ENCODE measurements at regions not wholly inside any gene's neighbourhood (a gene's known extent, or its start where the extent isn't known, plus 50 kb on each side); places are given as distances from the start of the nearest gene placed in this dataset.
A peak's percentile ranks its signal among the peaks of the same experiment; 100 is the strongest.

DNA sequence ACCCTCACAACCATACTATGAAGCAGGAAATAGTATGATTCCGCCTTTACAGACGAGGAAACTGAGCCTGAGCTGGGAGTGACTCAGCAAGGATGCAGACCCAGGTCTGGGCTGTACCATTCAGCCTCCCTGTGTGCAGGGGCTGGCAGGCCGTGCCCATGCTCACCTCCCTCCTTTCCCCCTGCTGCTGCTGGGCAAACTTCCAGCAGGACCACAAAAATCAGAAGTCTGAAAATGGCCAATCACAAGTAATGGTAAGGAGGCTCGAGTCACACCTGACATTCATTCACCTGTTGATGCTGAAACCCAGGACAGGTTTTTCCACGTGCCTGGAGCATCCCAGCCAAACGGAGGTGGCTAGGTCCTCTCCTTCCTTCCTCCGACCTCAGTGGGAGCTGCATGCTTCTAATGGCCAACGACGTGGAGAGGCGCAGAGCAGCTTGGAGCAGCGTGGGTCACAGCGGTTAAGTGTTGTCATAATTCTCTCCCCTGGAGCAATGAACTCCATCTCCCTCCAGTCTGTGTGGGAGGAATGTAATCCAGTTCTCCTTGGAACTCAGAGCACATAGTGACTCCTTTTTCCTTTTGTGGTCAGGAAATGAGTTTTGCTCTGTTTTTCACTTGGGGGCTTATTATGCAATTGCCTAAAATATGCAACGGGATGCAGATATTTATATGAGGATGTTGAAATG lies 371.7 kb downstream of the BCOR start:
- no peak for DNase-seq

DNA sequence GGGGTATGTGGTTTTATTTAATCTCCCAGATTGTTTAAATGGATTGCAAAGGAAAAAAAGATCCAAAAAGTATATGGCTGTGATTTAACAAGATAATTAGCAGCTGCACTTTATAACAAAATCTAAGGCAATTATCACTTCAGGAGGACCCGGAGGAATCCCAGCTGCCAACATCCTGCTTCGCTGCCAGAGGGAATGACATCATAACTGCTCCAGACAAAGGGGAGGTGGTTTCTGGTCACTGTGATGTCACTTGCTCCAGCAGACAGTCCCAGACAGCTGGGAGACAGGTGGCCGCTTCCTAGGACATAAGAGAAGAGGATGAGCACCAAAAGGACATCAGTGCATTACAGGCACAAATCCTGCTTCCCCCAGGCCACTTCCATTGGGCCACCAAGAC lies 371.0 kb downstream of the BCOR start:
- no peak for DNase-seq

DNA sequence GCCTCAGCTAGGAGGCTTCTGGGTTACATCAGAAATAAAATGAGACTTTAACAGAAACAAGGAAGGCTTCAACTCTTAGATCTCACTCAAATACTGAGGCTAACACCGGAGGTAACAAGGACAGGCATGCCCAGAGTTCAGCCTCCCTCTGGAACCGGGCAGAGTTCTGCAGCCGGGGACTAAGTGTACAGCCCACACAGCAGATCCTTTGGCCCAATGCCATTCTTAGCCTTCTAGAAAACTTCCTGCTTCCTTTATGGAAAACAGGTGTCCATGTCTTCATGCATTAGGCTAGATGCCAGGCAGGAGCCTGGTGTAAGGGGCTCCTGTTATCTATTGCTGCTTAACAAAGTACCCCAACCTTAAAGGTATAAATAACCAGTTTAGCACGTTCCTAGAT lies 369.7 kb downstream of the BCOR start:
- DNase-seq, result no peak

DNA sequence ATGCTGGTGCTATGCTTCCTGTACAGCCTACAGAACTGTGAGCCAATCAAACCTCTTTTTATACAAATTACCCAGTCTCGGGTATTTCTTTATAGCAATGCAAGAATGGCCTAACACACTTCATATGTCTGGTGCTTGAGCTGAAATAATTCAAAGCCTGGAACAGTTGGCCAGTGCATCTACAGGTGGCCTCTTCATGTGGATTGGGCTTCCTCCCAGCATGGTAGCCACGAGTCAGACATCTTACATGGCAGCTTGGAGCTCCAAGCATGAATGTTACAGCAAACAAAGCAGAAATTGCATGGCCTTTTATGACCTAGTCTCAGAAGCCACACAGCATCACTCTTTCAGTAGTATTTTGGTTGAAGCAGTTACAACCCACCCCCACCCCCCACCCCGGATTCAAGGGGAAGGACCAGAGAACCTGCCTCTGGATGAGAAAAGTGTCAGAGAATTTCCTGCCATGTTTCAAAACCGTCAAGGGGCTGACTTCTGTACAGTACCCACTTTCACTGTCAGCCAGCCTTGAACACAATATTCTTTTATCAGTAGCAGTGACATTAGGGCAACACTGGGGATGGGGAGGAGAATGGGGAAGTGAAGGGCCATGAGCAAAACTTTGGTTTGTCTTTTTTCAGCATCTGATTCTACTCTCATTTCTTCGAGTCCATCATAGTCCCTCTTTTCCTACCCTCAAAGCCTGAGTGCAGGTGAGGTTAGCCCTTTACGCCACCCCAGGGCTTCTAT lies 368.7 kb downstream of the BCOR start:
- no peak for DNase-seq

DNA sequence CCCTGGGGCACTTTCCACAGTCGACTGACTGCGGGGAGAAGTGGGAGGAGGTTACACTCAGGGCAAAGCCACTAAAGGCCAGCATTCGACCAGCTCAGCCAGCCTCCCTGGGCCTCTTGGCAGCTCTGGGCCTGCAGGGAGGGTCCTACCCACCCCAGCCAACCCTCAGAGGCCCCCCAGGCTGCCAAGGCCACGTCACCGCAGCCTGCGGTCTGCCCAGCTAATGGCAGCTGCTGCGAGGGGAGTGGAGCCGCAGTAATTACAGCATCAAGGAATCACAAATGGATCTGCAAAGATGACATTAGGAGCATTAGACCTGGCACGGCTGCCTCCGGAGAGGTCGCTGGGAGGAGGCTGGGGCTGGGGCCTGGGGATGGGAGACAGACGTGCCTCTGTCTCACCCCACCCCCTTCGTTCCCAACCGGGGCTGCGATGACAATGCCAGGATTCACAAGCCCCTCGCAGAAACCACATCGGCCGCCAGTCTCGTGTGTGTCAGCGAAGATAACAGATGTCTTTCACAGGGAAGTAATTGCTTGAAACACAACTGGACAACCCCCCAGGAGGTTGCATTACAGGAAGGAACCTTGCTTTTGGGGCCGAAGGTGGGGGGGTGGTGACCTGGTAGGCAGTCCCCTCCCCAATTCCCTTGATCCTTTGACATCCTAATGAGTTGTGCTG lies 367.6 kb downstream of the BCOR start:
- no peak for DNase-seq

DNA sequence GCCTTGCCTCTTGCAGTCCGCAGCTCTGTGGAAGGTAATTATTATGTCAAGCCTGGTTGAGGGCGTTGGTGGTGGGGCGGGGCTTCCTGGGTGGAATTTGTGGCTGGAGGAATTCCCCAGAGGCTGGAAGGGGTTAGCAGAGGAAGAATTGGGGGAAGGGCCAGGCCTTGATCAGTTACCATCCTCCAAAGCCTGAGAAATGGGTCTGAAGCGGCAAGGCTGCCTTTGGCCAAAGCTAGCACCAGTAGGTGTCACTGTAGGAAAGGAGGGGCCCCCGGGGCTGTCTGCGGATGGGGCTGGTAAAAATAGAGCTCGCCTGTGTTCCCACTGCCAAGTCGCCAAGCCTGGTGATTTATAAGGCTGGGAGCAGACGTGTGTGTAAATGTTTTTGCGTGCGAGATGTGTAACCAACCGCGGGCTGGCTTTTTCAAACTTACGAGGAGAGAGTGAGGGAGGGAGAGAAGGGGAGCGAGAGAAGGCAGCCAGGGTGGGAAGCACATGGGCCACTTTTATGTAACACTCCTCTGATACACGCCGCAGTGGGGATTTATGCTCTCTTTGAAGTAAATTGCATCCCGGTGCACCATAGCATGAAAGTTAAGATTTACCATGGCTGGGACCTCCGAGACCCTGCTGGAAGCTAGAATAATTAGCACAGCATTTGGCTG lies 367.0 kb downstream of the BCOR start:
- peak; percentile 72 for DNase-seq

DNA sequence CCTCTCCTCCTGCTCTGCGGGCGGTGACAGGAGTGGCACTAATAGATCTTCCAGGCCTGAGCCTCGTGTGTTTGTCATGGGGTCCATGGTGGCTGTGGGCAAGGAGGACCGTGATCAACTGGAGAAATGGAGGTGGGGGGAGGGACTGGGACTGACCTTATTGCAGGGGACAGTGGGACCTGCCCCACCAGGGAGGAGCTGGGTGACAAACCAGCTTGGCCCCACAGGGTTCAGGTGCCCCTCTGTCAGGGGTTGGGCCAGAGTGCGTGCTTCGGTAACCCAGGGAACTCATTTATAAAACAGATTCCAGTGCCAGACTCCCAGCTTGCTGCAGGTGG lies 366.5 kb downstream of the BCOR start:
- DNase-seq, result no peak

DNA sequence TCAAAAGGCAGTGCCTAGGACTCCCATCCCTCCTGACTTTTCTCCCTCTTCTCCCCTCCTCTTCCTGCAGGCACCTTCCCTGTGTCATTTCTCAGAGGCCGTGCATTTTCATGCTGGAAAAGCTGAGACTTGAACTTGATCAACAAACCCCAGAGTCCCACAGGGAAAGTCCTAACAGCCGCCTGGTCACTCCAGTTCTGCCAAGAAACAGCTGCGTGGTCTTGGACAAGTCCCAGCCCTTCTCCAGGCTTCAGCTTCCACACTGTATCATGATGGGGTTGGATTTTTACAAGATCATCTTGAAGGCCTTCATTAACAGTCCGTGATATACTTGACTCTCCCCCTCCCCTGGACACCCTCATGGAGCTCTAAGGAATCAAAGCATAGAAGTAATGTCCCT lies 366.0 kb downstream of the BCOR start:
- DNase-seq, result no peak

DNA sequence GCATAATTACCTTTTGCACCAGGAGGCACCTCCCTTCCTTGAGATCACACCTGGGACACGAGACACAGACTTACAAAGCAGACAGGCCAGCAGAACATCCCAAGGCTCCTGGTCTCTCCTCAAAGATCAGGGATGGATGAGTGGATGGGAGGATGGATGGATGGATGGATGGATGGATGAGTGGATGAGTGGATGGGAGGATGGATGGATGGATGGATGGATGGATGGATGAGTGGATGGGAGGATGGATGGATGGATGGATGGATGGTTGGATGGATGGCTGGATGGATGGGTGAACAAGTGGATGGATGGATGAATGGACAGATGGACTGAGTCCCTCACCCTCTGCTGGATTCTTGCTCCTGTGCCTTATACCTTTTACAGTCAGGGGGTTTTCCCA lies 364.0 kb downstream of the BCOR start:
- no peak for DNase-seq

DNA sequence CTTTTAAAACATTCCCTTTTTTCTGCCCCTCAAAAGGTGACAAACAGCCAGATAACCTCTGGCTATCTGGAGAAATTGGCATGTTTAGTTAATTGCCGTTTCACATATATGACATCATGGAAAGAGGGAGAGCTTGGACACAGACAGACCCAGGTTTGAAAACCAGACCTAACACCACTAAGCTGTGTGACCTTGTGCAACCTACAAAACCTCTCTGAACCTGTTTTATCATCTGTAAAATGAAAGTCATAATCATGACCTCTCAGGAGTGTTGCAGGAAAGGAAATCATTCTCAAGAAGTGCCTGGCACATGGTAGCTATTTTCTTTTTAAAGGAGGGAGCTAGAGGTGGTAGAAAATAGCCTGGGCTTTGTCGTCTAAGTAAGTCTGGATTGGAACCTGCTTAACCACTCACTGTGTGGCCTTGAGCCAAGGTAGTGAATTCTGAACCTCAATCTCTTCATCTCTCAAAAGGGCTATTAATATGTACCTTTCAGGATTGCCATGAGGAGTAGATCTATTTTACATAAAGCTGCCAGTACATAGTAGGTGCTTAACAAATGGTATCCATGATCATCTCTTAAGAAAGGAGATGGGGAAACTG lies 363.5 kb downstream of the BCOR start:
- no peak for DNase-seq

DNA sequence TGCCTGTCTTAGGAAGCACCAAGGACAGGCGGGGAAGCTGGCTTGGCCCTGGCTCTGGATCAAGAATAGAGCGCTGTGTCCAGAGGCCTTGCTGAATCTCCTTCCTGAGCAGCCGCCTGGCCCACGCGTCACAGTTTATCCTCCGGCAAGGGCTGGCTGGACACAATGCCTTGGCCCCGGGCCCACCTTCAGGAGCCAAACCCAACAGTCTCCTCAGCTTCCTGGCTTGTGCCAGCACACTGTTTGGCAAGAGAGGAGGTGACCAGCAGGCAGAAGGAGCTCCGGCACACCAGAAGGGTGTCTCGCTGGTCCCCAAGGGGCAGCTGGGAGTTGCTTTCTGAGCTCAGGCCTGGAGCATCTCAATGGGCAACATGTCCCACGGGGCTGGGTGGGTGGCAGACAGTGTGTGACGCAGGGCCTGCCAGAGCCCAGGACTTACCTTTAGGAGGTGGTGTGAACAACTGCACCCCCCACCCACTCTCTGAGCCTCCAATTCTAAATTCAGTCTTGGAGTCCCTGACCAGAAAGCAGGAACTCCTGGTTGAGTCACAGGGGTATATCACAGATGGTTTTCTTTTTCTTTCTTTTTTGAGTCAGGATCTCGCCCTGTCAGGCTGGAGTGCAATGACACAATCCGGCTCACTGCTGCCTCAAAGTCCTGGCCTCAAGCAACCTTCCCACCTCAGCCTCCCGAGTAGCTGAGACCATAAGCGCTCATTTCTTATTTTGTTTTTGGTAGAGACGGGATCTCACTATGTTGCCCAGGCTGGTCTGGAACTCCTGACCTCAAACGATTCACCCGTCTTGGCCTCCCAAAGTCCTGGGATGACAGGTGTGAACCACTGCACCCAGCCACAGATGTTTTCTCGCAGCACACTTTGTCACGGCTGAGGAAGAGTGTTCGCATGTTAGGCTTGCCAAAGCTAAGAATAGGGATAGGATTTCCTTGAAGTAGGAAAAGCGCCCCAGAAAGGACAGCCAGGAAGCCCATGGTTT lies 361.2 kb downstream of the BCOR start:
- DNase-seq, result no peak

DNA sequence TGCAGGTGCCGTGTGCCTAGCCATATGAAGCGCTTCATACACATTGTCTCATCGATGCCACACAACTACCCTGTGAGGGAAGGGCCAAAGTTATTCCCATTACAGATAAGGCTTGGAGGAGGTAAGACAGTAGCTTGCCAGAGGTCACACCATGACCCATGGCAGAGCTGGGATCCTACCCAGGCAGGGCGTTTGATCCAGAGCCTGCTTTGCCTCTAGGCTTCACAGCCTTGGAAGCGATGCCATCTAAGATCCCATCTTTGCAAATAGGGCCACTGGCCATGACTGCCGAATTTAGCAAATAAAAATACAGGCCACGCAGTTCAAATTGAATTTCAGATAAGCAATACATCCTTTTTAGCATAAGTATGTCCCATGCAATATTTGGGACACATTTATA lies 358.2 kb downstream of the BCOR start:
- DNase-seq, result no peak

DNA sequence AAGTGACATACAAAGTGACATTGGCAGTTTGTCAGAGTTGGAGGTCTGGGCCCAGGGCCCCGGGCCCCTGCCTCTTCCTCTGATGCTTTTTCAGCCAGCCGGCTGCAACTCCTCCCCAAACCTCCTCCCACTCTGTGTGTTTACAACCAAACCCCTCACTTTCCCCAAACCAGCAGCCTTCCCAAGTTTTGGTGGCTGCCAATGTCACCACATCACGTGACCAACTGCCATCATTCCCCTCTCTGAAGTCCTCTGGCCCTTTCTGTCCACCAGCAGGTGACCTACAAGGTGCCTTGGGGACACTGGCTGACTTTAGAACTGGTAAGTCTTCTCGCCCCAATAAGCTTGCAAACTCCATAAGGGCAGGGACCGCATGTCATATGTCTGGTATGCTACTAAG lies 357.7 kb downstream of the BCOR start:
- no peak for DNase-seq

DNA sequence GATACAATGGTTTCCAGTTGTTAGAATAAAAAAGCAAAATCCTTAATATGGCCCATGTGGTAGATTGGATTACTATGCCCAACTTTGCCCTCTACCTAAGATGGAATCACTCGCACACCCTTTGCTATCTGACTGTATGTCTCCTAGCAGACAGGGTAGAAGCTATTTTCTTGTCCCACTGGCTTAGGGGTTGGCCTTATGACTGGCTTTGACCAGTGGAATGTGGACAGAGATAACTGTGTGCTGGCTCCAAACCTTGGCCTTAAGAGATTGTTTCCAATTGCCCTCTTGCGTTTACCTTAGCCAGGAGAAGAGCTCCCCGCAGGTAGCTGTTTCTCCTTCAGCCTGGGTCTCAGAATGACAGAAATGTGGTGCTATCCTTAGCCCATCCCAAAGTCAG lies 355.9 kb downstream of the BCOR start:
- no peak for DNase-seq

DNA sequence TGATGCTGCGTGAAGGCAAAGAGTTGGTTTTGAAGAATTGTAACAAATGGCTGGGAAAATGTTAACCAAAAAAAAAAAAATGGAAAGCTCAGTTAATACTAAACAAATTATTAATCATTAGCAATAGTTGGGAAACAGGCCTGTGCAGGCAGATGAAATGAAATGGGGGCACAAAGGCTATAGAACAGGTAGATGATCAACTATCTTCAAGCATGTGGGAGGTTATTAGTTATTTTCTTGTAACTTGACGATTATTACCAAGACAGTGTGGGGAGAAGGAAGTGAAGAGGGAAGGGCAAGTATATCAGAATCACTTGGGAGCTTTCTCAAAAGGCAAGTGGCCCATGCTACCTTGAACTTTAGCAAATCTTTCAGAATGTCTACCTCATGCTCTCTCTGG lies 351.9 kb downstream of the BCOR start:
- DNase-seq, result no peak

DNA sequence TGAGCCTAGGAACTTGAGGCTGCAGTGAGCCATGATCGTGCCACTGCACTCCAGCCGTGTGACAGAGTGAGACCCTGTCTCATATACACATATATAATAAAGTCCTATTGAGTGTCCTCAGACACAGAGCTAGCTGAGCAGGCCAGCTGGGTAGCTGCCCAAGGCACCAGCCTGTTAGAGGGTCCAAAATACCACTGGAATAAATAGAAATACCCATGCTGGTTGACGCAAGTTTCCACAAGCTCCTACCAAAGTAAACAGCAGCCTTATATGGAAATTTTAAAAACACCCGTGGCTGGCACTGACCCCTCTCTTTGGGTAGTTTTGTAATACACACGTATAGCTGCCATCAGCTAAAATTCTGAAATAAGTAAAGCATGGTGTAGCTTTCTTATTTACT lies 348.6 kb downstream of the BCOR start:
- no peak for DNase-seq

DNA sequence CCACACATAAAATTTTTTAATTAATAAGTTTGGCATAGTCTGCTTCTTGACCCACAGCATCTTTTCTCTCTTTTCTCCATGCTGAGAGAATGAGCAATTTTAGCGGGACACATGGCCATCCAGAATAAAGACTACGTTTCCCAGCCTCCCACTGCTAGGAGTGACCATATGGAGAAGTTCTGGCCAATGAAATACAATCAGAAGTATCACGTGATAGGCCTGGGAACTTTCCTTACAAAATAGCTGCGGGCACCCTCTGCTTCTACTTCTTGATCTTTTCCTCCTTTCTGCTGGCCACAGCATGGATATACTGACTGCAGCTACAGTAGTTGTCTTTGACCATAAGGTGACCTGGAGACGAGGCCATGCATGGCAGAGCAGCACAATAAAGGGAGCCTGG lies 348.0 kb downstream of the BCOR start:
- DNase-seq, result no peak

DNA sequence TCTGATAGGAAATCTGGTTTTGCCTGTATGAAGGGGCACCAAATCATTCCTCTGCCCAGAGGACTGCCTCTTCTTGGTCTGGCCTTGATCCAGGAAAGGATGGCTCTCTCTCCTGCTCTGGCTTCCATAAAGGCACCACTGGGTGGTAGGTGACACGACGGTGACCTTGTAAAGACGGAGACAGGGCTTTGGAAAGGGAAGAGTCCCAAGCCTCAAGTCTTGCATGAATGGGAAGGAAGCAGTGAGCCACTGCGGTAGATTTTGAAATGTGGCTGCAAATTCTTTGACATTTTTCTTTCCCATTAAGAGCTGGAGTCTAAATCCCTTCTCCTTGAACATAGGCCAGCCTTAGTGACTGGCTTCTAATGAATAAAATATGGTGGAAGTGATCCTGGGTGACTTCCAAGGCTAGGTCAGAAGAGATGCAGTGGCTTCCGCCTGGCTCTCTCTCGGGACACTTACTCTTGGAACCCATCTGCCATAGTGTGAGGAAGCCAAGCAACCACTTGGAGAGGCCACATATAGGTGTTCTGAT lies 347.4 kb downstream of the BCOR start:
- DNase-seq, result no peak

DNA sequence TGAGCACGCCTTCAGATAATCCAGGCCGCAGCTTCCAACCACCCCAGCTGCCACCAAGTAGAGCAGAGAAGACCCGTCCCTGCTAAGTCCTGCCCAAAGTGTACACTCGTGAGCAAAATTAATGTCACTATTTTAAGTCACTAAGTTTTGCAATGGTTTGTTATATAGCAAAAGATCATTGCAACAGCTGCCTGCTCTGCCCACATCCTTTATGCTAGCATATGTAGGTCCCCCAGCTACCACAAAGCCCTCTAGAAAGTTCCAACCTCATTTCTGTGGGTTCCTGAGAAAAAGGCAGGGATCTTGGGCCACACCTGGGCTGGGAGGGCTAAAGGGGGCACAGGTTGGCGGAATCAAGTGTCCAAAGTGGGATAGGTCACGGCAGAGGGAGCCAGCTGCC lies 346.9 kb downstream of the BCOR start:
- no peak for DNase-seq

DNA sequence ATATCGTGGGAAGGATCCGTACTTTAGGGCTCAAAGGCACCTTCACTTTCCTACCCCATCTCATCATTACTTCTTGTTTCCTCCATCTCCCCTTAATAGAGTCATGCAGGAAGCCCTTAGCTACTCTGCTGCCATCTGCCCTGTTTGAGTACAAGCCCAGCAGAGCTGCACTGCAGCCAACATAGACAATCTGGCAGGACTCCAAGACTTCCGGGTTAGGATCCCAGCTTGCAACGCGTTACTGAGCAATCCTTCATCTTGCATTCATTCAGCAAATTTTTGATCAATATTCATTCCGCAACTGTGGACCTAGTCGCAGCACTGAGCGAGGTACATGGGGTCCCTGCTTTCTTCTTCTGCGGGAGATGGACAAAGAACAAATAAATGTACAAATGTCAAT lies 344.9 kb downstream of the BCOR start:
- DNase-seq, result no peak

DNA sequence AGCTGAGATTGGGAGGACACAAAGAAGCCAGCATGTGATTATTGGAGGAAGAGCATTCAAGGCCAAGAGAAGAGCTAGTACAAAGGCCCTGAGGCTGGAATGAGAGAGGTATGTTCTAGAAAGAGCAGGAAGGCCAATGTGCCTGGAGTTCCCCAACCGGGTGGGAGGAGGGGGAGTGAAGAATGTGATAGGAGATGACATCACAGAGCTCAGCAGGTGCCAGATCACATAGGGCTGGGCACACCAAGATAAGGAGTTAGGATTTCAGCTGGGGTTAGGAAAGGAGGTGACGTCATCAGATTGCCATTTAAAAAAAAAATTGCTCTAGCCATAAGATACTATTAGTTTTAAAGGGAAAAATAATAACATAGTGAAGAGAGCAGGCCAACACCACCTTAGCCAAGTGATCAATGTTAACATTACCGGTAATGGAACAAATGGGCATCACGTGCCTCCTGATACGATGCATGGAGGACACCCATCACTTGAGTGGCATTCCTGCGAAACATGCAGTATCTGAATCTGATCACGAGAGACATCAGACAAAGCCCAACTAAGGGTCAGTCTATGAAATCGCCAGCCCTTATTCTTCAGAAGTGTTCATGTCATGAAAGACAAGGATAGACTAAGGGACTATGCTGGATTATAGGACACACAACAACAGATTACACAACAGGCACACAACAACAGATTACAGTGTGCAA lies 344.3 kb downstream of the BCOR start:
- no peak for DNase-seq

Measured in activated CD4-positive, alpha-beta T cell treated with anti-CD3 and anti-CD28 coated beads for 48 hours (primary cell).